H1 (cell line): ENCODE measurements at regions not wholly inside any gene's neighbourhood (a gene's known extent, or its start where the extent isn't known, plus 50 kb on each side); places are given as distances from the start of the nearest gene placed in this dataset.

Source experiments
- CTCF ChIA-PET: fragments of 300-600 bp; sonication (Branson Sonifier 250); formaldehyde crosslinking; loops from one replicate; lab custom pipeline; 2021; ENCODE audit not compliant: partially characterized antibody; lab: Charles Lee
- POLR2A ChIA-PET: fragments of 300-600 bp; sonication (Branson Sonifier 250); formaldehyde crosslinking; loops from one replicate; lab custom pipeline; 2021; ENCODE audit warnings: inconsistent platforms; ENCODE audit not compliant: partially characterized antibody; lab: Charles Lee
- DNase-seq, 2 experiments: peaks; one replicate each; pipeline versions ENCODE4 v3.0.0 to v3.0.0-alpha.2; 2010 to 2022; ENCODE audit warnings: low spot score in 2 of 2, low read depth in 1 of 2, mixed read lengths in 1 of 2
- FAIRE-seq: peaks from 2 replicates; lab custom pipeline; 2011; peaks lifted over from hg19 to GRCh38; lab: Jason Lieb, UNC
- H2AFZ ChIP-seq: 2 replicates; pipeline ENCODE4 v1.8.1; 2012; ENCODE audit warnings: low read length, inconsistent platforms
- H2AK5ac ChIP-seq: 2 replicates; pipeline ENCODE4 v1.6.1; 2013; ENCODE audit warnings: low read depth, low read length
- H2BK120ac ChIP-seq: replicated peaks from 2 replicates; pipeline ENCODE3; 2013; ENCODE audit warnings: low read depth, low read length, inconsistent platforms
- H2BK12ac ChIP-seq: 2 replicates; pipeline ENCODE4 v1.6.1; 2013; ENCODE audit warnings: low read depth, low read length
- H2BK15ac ChIP-seq: 2 replicates; pipeline ENCODE4 v1.6.1; 2013; ENCODE audit warnings: low read length
- H2BK20ac ChIP-seq: 2 replicates; pipeline ENCODE4 v1.6.1; 2013; ENCODE audit warnings: low read length
- H2BK5ac ChIP-seq: 2 replicates; pipeline ENCODE4 v1.6.1; 2013; ENCODE audit warnings: low read depth, low read length
- H3K14ac ChIP-seq: 2 replicates; pipeline ENCODE4 v1.6.1; 2013; ENCODE audit warnings: inconsistent platforms; ENCODE audit not compliant: insufficient read length
- H3K18ac ChIP-seq: 2 replicates; pipeline ENCODE4 v1.6.1; 2013; ENCODE audit warnings: low read length; ENCODE audit errors: extremely low read depth
- H3K23ac ChIP-seq: 2 replicates; pipeline ENCODE4 v1.6.1; 2013; ENCODE audit warnings: inconsistent platforms; ENCODE audit not compliant: insufficient read length
- H3K23me2 ChIP-seq: 2 replicates; pipeline ENCODE4 v1.6.1; 2013; ENCODE audit warnings: low read depth, low read length
- H3K27ac ChIP-seq: 2 replicates; pipeline ENCODE4 v1.6.1; 2011; ENCODE audit warnings: low read depth, low read length, inconsistent platforms
- H3K27me3 ChIP-seq, 4 experiments: replicated peaks in 1 of 4; 1 replicate in 1 of 4; 2 replicates in 3 of 4; pipeline versions ENCODE4 v1.6.1 to v1.8.1; 2011 to 2013; ENCODE audit warnings: low read length in 3 of 4, mild to moderate bottlenecking in 3 of 4, inconsistent platforms in 2 of 4, mixed read lengths in 2 of 4, moderate library complexity in 1 of 4; ENCODE audit not compliant: control insufficient read depth in 3 of 4, insufficient read depth in 3 of 4; ENCODE audit errors: extremely low read depth in 1 of 4
- H3K36me3 ChIP-seq, 4 experiments: 2 replicates each; pipeline versions ENCODE4 v1.6.1 to v1.8.1; 2011 to 2013; ENCODE audit warnings: mild to moderate bottlenecking in 4 of 4, low read length in 3 of 4, moderate library complexity in 2 of 4, control low read depth in 1 of 4, inconsistent platforms in 1 of 4; ENCODE audit not compliant: insufficient read depth in 4 of 4, control insufficient read depth in 2 of 4
- H3K4ac ChIP-seq: replicated peaks from 2 replicates; pipeline ENCODE3; 2013; ENCODE audit warnings: low read length, low read depth, mixed read lengths, inconsistent platforms; ENCODE audit not compliant: insufficient read length
- H3K4me1 ChIP-seq, 4 experiments: replicated peaks in 1 of 4; 1 replicate in 1 of 4; 2 replicates in 3 of 4; pipeline versions ENCODE4 v1.6.1 to v1.8.1; 2011 to 2013; ENCODE audit warnings: low read length in 3 of 4, inconsistent platforms in 2 of 4, mixed read lengths in 1 of 4; ENCODE audit not compliant: insufficient read depth in 4 of 4, control insufficient read depth in 3 of 4
- H3K4me2 ChIP-seq, 2 experiments: 2 replicates each; pipeline versions ENCODE4 v1.6.1 to v1.8.1; 2011 to 2013; ENCODE audit warnings: low read depth in 2 of 2, low read length in 2 of 2, control low read depth in 1 of 2, inconsistent platforms in 1 of 2, mild to moderate bottlenecking in 1 of 2; ENCODE audit not compliant: insufficient read depth in 1 of 2
- H3K4me3 ChIP-seq, 4 experiments: fragments of 200-600, 300-600 bp in 1 of 4; sonication (generic), shearing (Covaris generic), sonication (Bioruptor Twin) in 1 of 4; 2 replicates each; pipeline versions ENCODE4 v1.5.1 to v1.8.1; 2011 to 2016; ENCODE audit warnings: low read length in 4 of 4, low read depth in 3 of 4, control low read depth in 2 of 4, inconsistent platforms in 2 of 4, mild to moderate bottlenecking in 2 of 4, mixed read lengths in 1 of 4, moderate library complexity in 1 of 4; ENCODE audit not compliant: insufficient read depth in 2 of 4; ENCODE audit errors: extremely low read depth in 1 of 4
- H3K56ac ChIP-seq: replicated peaks from 2 replicates; pipeline ENCODE3; 2013; ENCODE audit warnings: low read depth, mild to moderate bottlenecking, mixed read lengths, low read length, inconsistent platforms; ENCODE audit not compliant: insufficient read length
- H3K79me1 ChIP-seq: 2 replicates; pipeline ENCODE4 v1.6.1; 2013; ENCODE audit warnings: low read depth, low read length, control low read depth
- H3K79me2 ChIP-seq, 2 experiments: 2 replicates each; pipeline versions ENCODE4 v1.6.1 to v1.8.1; 2012 to 2013; ENCODE audit warnings: low read length in 2 of 2, mild to moderate bottlenecking in 2 of 2, inconsistent platforms in 1 of 2; ENCODE audit not compliant: insufficient read depth in 2 of 2, control insufficient read depth in 1 of 2
- H3K9ac ChIP-seq, 4 experiments: replicated peaks in 1 of 4; 1 replicate in 1 of 4; 2 replicates in 3 of 4; pipeline versions ENCODE4 v1.6.1 to v1.8.1; 2011 to 2013; ENCODE audit warnings: low read depth in 3 of 4, low read length in 3 of 4, control low read depth in 2 of 4, mild to moderate bottlenecking in 2 of 4, moderate library complexity in 2 of 4, inconsistent platforms in 1 of 4; ENCODE audit errors: extremely low read depth in 1 of 4
- H3K9me3 ChIP-seq, 2 experiments: 2 replicates each; pipeline versions ENCODE4 v1.6.1 to v1.8.1; 2012 to 2013; ENCODE audit warnings: mild to moderate bottlenecking in 2 of 2, moderate library complexity in 2 of 2, control low read depth in 1 of 2, inconsistent platforms in 1 of 2, low read depth in 1 of 2, low read length in 1 of 2, mixed read lengths in 1 of 2; ENCODE audit not compliant: insufficient read depth in 2 of 2
- H4K20me1 ChIP-seq, 2 experiments: replicated peaks in 1 of 2; 2 replicates each; pipeline versions ENCODE3 to v1.8.1; 2011 to 2013; ENCODE audit warnings: inconsistent platforms in 2 of 2, low read length in 2 of 2, mild to moderate bottlenecking in 1 of 2; ENCODE audit not compliant: insufficient read depth in 2 of 2, control insufficient read depth in 1 of 2
- H4K5ac ChIP-seq: 2 replicates; pipeline ENCODE4 v1.6.1; 2013; ENCODE audit warnings: low read length, low read depth, mixed read lengths, inconsistent platforms; ENCODE audit not compliant: insufficient read length
- H4K8ac ChIP-seq: 2 replicates; pipeline ENCODE4 v1.8.0; 2013; ENCODE audit warnings: mild to moderate bottlenecking, moderate library complexity, low read length, inconsistent platforms; ENCODE audit not compliant: insufficient read depth; ENCODE audit errors: extremely low read depth
- H4K91ac ChIP-seq: replicated peaks from 2 replicates; pipeline ENCODE3; 2013; ENCODE audit warnings: low read length, mixed read lengths, inconsistent platforms; ENCODE audit not compliant: insufficient read length
- WGBS, 2 experiments: shearing (Covaris generic) in 1 of 2; methylation state at CpG; one replicate each; pipeline versions ENCODE4 v1.1.6 to v1.1.7; 2013 to 2015; ENCODE audit warnings: low lambda C conversion rate in 2 of 2, mixed read lengths in 2 of 2, inconsistent platforms in 1 of 2, low coverage in 1 of 2, missing lambda C conversion rate in 1 of 2; ENCODE audit not compliant: insufficient replicate concordance in 2 of 2, insufficient coverage in 1 of 2, insufficient read length in 1 of 2; ENCODE audit errors: extremely low coverage in 1 of 2, missing lambda C conversion rate in 1 of 2; 5-methylcytosine and 5-hydroxymethylcytosine counted together

- no peak overlapping the region for H4K5ac ChIP-seq
- CTCF ChIA-PET: interaction anchor here (0.8 to 1.3 kb wide), 3 partner anchors 10 to 66 kb away, joined by 3 to 4 read pairs (median 4); no protein-coding TSS in a partner anchor
These were observed 82.4 kb upstream of the ADAMTS2 start for GRCh38 chr5:179427676-179428056.

More at GRCh38 chr5:179427676-179428056, 82.4 kb upstream of the ADAMTS2 start:
- H2BK20ac ChIP-seq: no peak overlapping the region
- H3K27me3 ChIP-seq: no peaks in the 10 kb centered on the region; a peak in 1 of 7 replicates
- no peak overlapping the region for H2BK5ac ChIP-seq
- no peak overlapping the region for H3K4me3 ChIP-seq
- no peak overlapping the region for H2BK120ac ChIP-seq
- H3K9ac ChIP-seq: no peak overlapping the region
- H3K4ac ChIP-seq: no peak overlapping the region
- no peaks in the 10 kb centered on the region for H3K79me1 ChIP-seq
- H2AFZ ChIP-seq: no peak overlapping the region
- H3K4me1 ChIP-seq: no peaks in the 10 kb centered on the region; a peak in 2 of 7 replicates
- no peak for FAIRE-seq
- H3K18ac ChIP-seq: no peak overlapping the region
- H2BK15ac ChIP-seq: no peak overlapping the region
- POLR2A ChIA-PET: interaction anchor here (1.4 kb wide), 1 partner anchor 196 kb away, joined by 4 read pairs; the partner anchor contains the start of gene HNRNPH1
- DNase-seq: no peak
- no peaks in the 10 kb centered on the region for H3K79me2 ChIP-seq
- 92% methylated on average over 19 of the region's 21 CpGs; no CpG with 5 or more reads in 1 of the 2 experiments for WGBS, 2 experiments
- H2AK5ac ChIP-seq: no peak overlapping the region
- H3K4me2 ChIP-seq: no peak overlapping the region
- no peak overlapping the region for H3K27ac ChIP-seq
- no peak overlapping the region for H4K91ac ChIP-seq
- no peaks in the 10 kb centered on the region for H4K20me1 ChIP-seq
- H4K8ac ChIP-seq: peak overlapping the region; percentile 75; the same call in 1 of the 2 replicates
- H3K9me3 ChIP-seq: peaks cover 0 to 3% of the 10 kb centered on the region in 2 experiments; a peak in 1 of 4 replicates
- H3K56ac ChIP-seq: no peak overlapping the region
- no peaks in the 10 kb centered on the region for H3K23me2 ChIP-seq
- no peak overlapping the region for H3K23ac ChIP-seq
- H3K36me3 ChIP-seq: no peaks in the 10 kb centered on the region
- H2BK12ac ChIP-seq: no peak overlapping the region
- H3K14ac ChIP-seq: no peak overlapping the region
